DOHH2 (cell line): ENCODE measurements at regions not wholly inside any gene's neighbourhood (a gene's known extent, or its start where the extent isn't known, plus 50 kb on each side); places are given as distances from the start of the nearest gene placed in this dataset.

Experiments used
- EZH2phosphoT487 ChIP-seq: fragments of 200-600 bp; sonication (generic); IDR thresholded peaks from 2 replicates; pipeline ENCODE4 v1.6.1; 2017; ENCODE audit warnings: borderline replicate concordance, mild to moderate bottlenecking, antibody characterized with exemption, low read length, moderate library complexity, mixed read lengths
- TF ChIP-seq, protein P1 (sequence below): fragments of 200-600 bp; sonication (generic); IDR thresholded peaks from one replicate; pipeline ENCODE4 v1.5.1; 2014; ENCODE audit warnings: antibody characterized with exemption, mild to moderate bottlenecking, low read depth, low read length; ENCODE audit not compliant: poor library complexity, severe bottlenecking

DNA sequence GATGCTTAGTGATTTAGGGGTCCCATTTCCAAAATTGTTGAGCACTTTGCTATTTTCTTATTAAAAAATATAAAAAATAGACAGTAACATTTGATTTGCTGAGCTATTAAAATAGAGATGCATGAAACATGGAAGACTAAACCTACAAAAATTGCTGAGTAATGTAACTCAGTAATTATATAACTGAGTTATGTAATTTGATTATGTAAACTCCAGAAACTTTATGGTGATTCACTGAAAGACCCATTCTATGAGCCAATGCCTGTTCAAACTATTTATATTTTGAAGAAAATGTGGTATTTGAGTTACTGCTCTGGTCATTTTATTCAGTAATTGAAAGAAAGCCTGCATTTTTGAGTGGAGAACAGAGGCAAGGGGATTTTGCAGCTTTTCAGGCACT is 1221.5 kb upstream of the ALCAM start:
- TF ChIP-seq, protein P1, sequence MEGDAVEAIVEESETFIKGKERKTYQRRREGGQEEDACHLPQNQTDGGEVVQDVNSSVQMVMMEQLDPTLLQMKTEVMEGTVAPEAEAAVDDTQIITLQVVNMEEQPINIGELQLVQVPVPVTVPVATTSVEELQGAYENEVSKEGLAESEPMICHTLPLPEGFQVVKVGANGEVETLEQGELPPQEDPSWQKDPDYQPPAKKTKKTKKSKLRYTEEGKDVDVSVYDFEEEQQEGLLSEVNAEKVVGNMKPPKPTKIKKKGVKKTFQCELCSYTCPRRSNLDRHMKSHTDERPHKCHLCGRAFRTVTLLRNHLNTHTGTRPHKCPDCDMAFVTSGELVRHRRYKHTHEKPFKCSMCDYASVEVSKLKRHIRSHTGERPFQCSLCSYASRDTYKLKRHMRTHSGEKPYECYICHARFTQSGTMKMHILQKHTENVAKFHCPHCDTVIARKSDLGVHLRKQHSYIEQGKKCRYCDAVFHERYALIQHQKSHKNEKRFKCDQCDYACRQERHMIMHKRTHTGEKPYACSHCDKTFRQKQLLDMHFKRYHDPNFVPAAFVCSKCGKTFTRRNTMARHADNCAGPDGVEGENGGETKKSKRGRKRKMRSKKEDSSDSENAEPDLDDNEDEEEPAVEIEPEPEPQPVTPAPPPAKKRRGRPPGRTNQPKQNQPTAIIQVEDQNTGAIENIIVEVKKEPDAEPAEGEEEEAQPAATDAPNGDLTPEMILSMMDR = no peak
- no peak for TF ChIP-seq EZH2phosphoT487
